Upper lobe of left lung (tissue), 4 donors: ENCODE measurements at regions not wholly inside any gene's neighbourhood (a gene's known extent, or its start where the extent isn't known, plus 50 kb on each side); places are given as distances from the start of the nearest gene placed in this dataset.

Source experiments
- EP300 ChIP-seq, 4 donors: sonication (generic); formaldehyde crosslinking; IDR thresholded peaks; one replicate each; pipeline ENCODE4 v1.5.1; 2017; ENCODE audit warnings: antibody characterized with exemption in 4 of 4, control low read depth in 2 of 4
- TF ChIP-seq, protein P1 (sequence below), 6 experiments: fragments of 450-650 bp in 4 of 6; fragments of 200-600 bp in 2 of 6; sonication (generic) in 2 of 6; IDR thresholded peaks; one replicate each; pipeline ENCODE4 v1.5.1; 2016 to 2019; ENCODE audit warnings: antibody characterized with exemption in 6 of 6

DNA sequence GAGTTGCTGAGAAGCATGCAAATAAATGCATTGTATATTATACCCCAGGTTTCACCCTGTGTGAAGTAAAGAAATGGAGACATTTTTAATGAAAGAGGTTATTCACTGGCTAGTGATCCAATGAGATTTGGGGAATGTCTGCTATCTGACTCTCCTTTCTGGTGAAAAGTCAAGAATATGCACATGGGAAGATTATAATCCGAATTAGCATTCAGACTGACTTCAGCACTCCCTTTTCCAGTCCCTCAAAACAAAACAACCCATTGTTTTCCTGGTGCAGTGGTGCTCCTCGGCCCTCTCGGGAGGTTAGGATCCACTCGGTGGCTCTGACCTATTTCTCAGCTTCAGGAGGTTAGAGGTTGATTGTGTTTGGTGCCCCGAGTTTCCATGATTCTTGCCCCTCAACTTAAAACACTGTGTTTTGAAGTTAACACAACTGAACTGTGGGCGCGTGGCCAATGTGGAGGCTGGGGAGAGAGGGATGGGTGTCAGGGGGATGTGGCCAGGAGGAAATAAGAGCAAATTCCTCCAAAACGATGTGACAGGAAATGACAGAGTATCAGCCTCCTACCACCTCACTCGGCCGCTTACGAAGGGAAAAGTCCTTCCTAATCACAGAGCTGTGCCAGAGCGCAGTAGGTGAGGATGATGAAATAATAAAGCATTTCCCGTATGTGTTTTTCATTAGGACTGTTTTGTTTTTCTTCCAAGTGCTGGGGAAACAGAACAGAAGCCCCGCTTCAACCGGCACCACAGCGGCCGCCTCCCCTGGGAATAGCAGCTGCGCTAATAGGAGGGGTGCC, 440.1 kb downstream of the MTX2 start:
- TF ChIP-seq, protein P1, sequence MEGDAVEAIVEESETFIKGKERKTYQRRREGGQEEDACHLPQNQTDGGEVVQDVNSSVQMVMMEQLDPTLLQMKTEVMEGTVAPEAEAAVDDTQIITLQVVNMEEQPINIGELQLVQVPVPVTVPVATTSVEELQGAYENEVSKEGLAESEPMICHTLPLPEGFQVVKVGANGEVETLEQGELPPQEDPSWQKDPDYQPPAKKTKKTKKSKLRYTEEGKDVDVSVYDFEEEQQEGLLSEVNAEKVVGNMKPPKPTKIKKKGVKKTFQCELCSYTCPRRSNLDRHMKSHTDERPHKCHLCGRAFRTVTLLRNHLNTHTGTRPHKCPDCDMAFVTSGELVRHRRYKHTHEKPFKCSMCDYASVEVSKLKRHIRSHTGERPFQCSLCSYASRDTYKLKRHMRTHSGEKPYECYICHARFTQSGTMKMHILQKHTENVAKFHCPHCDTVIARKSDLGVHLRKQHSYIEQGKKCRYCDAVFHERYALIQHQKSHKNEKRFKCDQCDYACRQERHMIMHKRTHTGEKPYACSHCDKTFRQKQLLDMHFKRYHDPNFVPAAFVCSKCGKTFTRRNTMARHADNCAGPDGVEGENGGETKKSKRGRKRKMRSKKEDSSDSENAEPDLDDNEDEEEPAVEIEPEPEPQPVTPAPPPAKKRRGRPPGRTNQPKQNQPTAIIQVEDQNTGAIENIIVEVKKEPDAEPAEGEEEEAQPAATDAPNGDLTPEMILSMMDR (IDR thresholded peaks at IDR 0.05): no peak
- TF ChIP-seq EP300 (IDR thresholded peaks at IDR 0.05): no peak
